Caki2 (cell line): ENCODE measurements at regions not wholly inside any gene's neighbourhood (a gene's known extent, or its start where the extent isn't known, plus 50 kb on each side); places are given as distances from the start of the nearest gene placed in this dataset.

ENCODE experiments used
- DNase-seq: peaks from one replicate; pipeline ENCODE4 v3.0.0-alpha.2; 2015; ENCODE audit warnings: low read depth
- in situ Hi-C: cut with HindIII; loops from 2 replicates; pipeline ENCODE4 v1.10.0; 2016; ENCODE audit warnings: low sequenced_read_pairs, low pct_unique_long_range_greater_than_20kb, mixed read lengths

DNA sequence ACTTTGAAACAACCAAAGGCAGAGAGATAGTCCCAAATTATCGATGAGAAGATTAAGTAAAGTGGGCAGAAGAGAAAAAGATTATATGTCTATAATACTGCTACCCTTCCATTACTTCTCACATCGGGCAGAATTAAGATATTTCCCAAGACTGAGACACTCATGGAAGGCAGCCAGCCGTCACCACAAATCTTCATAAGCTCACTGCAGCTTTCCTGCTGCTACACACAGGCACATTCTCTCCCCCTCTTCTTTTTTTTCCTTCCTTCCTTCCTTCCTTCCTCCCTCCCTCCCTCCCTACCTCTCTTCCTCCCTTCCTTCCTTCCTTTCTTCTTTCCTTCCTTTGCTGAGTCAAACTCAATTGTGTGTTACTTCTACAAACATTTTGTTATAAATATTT lies 58.7 kb upstream of the SPATA31C2 start:
- DNase-seq: no peak
- in situ Hi-C loops: no loop called here

DNA sequence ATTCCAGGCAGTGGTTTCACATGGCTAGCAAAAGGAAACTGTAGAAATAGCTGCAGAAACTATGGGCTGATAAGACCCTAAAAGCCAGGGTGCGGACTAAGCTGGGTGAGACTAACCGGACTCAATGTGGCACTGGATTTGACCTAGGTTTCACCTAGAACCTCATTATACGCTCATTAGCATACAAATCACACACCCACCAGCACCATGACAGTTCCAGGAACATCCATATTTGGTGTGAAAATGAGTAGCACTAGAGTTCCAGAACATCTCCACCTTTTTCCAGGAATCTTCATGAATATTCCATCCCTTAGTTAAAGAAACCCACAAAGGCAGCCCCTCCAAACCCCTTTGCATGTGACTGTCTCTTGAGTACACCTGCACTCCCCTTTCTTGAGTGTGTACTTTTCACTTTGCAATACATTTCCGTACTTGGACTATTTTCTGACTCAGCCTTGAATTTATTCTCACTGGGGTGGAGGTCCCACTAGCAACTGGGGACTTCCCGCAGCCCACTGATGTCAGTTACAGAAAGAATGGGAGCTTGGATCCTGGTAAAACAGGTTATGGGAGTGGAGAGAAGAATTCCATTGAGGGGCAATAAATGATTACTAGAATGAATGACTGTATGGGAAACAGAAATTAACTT lies 58.0 kb upstream of the SPATA31C2 start:
- in situ Hi-C loops: no loop called here
- no peak for DNase-seq

DNA sequence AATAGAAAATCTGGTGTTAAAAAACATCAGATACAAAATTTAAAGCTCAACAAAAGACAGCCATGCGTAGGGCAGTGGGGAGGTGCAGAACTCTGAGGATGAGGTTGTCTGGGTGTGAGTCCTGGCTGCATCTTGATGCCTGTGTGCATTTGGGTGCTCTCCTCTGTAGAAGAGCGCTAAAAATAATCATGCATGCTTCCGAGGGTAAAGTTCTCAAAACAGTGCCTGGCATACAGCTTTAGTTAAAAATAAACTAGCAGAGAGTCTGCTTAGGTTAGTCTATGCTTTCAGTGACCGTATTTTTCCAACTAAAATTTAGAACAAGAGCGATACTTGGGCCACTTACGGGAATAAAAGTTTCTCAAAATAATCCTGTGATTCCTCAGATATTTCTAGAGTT lies 55.5 kb upstream of the SPATA31C2 start:
- in situ Hi-C loops: no loop called here
- DNase-seq: no peak

DNA sequence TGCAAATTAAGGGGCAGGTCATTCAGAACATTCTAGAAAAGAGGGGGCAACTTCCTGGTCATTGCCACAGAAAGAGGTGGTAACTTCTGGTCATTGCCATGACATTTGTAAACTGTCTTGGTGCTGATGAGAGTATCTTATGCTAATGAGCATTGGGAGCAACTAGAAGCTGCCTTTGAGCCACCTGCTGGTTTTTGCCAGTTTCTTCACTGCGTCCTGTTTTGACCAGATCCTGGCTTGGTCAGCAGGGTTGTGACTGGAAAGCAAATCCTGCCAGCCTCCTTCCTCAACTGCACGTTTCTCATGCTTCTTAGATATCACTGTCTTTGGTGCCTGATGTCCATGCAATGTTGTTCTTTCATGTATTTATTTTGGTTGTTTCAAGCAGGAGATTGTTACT lies 53.2 kb upstream of the SPATA31C2 start:
- in situ Hi-C loops: no loop called here
- no peak for DNase-seq

DNA sequence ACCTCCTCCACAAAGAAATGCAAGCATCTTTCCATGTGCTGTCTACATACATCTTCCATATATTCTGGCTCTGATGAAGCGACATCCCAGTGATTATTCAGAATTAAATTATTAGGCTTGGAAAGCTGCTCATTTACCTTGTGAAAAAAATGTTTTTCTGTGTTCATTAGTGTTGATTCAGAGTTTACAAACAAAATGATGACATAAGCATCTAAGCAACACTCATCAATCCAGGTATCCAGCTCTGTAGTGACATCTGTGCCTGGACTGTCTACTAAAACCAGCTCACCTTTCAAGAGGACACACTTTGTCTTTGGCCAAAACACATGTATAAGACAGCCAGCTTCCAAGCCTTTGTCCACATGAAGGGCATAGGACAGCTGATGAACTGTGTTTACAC lies 51.1 kb upstream of the SPATA31C2 start:
- DNase-seq: no peak
- in situ Hi-C loops: no loop called here
